Left lung (tissue), 4 donors: ENCODE measurements at regions not wholly inside any gene's neighbourhood (a gene's known extent, or its start where the extent isn't known, plus 50 kb on each side); places are given as distances from the start of the nearest gene placed in this dataset.

Experiments used
- ATAC-seq: fragments of 200-7000 bp; cut with Tn5 transposase; one replicate; pipeline ENCODE4 v1.9.1; 2020; ENCODE audit warnings: moderate library complexity
- DNase-seq, 4 donors: peaks; one replicate each; pipeline ENCODE4 v3.0.0-alpha.2; 2013 to 2020
- H3K27ac ChIP-seq, 2 donors: fragments of 200-600 bp; sonication (generic) in 1 of 2; one replicate each; pipeline versions ENCODE4 v1.5.0 to v1.8.0; 2020 to 2021
- H3K27me3 ChIP-seq, 2 donors: fragments of 200-600 bp; sonication (generic) in 1 of 2; one replicate each; pipeline versions ENCODE4 v1.5.0 to v1.8.0; 2020 to 2021
- H3K36me3 ChIP-seq, 2 donors: fragments of 200-600 bp; sonication (generic) in 1 of 2; one replicate each; pipeline versions ENCODE4 v1.5.0 to v1.8.0; 2020 to 2021
- H3K4me1 ChIP-seq, 2 donors: fragments of 200-600 bp; one replicate each; pipeline ENCODE4 v1.8.0; 2021
- H3K4me3 ChIP-seq, 2 donors: fragments of 200-600 bp; sonication (generic) in 1 of 2; one replicate each; pipeline versions ENCODE4 v1.5.0 to v1.8.0; 2020 to 2021; ENCODE audit warnings: mild to moderate bottlenecking in 1 of 2
- H3K9me3 ChIP-seq, 2 donors: fragments of 200-600 bp; sonication (generic) in 1 of 2; one replicate each; pipeline versions ENCODE4 v1.5.0 to v1.8.0; 2020 to 2021
- CTCF ChIP-seq, 2 donors: fragments of 200-600 bp; sonication (generic) in 1 of 2; IDR thresholded peaks; one replicate each; pipeline versions ENCODE4 v1.5.0 to v1.8.0; 2021; ENCODE audit warnings: antibody characterized with exemption in 2 of 2
- intact Hi-C, 2 donors: fragments of 100-400 bp; cut with DNase I; formaldehyde crosslinking; loops; one replicate each; pipeline versions ENCODE4 v1.11.2 to v1.14.2; 2022
- donor health status: DM: no; HTN: yes; CAD: no.
- donor health status: DM: no; HTN: no; CAD: no.

- Histone ChIP-seq H3K36me3 (no peaks in the 10 kb centered on the region), H3K4me1 (peaks cover 0 to 46% of the 10 kb centered on the region in 2 donors), H3K9me3 (peaks cover 0 to 4% of the 10 kb centered on the region in 2 donors), H3K27me3 (no peaks in the 10 kb centered on the region), H3K27ac (peak overlapping the region in 1 of 2 donors; percentile 75), H3K4me3 (no peak overlapping the region)
- DNase-seq (peak in 1 of 4 donors; percentile 34), ATAC-seq (peak; percentile 72)
- intact Hi-C loops, result no loop called here
- no peak for TF ChIP-seq CTCF (IDR thresholded peaks at IDR 0.05)
Observed at GRCh38 chr5:143605403-143606005, 202.0 kb upstream of the NR3C1 start.

DNA sequence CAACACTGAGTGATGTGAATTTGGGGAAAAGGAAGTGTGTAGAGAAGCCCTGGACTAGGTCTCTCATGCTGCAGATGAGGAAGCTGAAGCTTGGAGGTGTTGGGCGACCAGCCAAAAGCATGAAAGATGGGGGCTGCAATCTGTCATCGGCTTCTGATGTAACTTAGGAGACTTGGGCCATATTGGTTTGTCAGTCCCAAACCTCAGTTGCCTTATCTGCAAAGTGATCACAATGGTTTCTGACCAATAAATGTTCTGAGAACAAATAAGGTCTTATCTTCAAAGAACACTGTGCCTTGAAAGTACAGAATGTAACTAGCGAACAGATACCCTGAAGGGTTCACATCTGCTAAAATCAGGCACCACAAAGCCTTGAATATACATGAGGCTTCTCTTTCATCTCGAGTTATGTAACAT, 198.4 kb upstream of the NR3C1 start:
- ATAC-seq (no peak), DNase-seq (no peak)
- intact Hi-C loops, result no loop called here
- H3K4me3 ChIP-seq, result no peak overlapping the region
- H3K9me3 ChIP-seq, result no peaks in the 10 kb centered on the region
- H3K36me3 ChIP-seq, result no peaks in the 10 kb centered on the region
- H3K27me3 ChIP-seq, result no peaks in the 10 kb centered on the region
- peaks cover 0 to 48% of the 10 kb centered on the region in 2 donors for H3K4me1 ChIP-seq
- no peak for TF ChIP-seq CTCF (IDR thresholded peaks at IDR 0.05)
- no peak overlapping the region for H3K27ac ChIP-seq

GRCh38 chr5:143601357-143601756, 197.9 kb upstream of the NR3C1 start:
- no peak for ATAC-seq
- peaks cover 0 to 44% of the 10 kb centered on the region in 2 donors for H3K4me1 ChIP-seq

DNA sequence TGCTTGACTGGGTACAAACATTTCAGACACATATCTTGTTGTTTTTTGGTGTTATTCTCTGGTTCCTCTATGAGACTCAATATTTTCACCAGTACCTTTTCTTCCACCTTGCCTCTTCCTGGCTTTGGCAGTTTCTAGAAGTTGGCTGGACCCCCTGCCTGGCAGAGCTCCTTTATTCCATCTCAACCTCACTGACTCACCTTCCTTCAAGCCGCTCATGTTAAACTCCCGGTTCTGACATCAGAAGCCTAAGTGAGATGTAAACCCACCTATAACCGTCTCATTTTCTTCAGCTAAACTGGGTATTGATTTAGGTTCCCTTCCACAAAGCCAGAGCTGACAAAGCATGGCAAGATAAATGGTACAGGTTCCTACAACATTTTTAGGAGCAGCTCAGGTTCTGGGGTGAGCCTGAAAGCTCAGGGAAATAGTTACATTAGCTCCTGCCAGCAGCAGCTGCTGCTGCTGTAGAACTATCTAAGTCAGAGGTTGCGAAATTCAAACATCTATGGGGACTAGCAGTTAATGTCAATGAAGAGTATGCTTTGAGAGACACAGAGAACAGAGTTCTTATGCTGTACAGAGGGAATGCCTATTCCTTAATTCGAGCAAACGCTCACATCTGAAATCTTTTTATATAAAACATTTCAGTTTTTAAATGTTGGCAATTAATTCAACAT, 197.1 kb upstream of the NR3C1 start:
- no peaks in the 10 kb centered on the region for H3K9me3 ChIP-seq
- no peak for ATAC-seq

More at GRCh38 chr5:143601357-143601756, 197.9 kb upstream of the NR3C1 start:
- DNase-seq, result no peak
- H3K36me3 ChIP-seq, result no peaks in the 10 kb centered on the region
- H3K9me3 ChIP-seq, result no peaks in the 10 kb centered on the region
- no peak overlapping the region for H3K27ac ChIP-seq
- intact Hi-C loops, result no loop called here
- H3K4me3 ChIP-seq, result no peak overlapping the region
- TF ChIP-seq CTCF (IDR thresholded peaks at IDR 0.05), result no peak
- no peaks in the 10 kb centered on the region for H3K27me3 ChIP-seq

More for the DNA sequence above, 197.1 kb upstream of the NR3C1 start:
- Histone ChIP-seq H3K4me1 (peaks cover 0 to 44% of the 10 kb centered on the region in 2 donors), H3K4me3 (no peak overlapping the region), H3K36me3 (no peaks in the 10 kb centered on the region), H3K27me3 (no peaks in the 10 kb centered on the region), H3K27ac (no peak overlapping the region)
- intact Hi-C loops, result no loop called here
- DNase-seq, result peak in 2 of 4 donors; percentile 25 to 64
- no peak for TF ChIP-seq CTCF (IDR thresholded peaks at IDR 0.05)
